GM23248 (cell line): ENCODE measurements at regions not wholly inside any gene's neighbourhood (a gene's known extent, or its start where the extent isn't known, plus 50 kb on each side); places are given as distances from the start of the nearest gene placed in this dataset.

ENCODE experiments used
- DNase-seq: peaks from one replicate; pipeline ENCODE4 v3.0.0-alpha.2; 2015
- H2AFZ ChIP-seq: fragments of 200-600 bp; sonication (generic); 2 replicates; pipeline ENCODE4 v1.6.1; 2016; ENCODE audit warnings: antibody characterized with exemption
- H3F3A ChIP-seq: fragments of 200-600 bp; sonication (generic); 2 replicates; pipeline ENCODE4 v1.6.1; 2016; ENCODE audit warnings: mild to moderate bottlenecking, antibody characterized with exemption, mixed run types; ENCODE audit not compliant: insufficient read depth
- H3K27ac ChIP-seq: fragments of 200-600 bp; sonication (generic); 2 replicates; pipeline ENCODE4 v1.5.1; 2016; ENCODE audit warnings: mild to moderate bottlenecking
- H3K27me3 ChIP-seq: fragments of 200-600 bp; sonication (generic); replicated peaks from 2 replicates; pipeline ENCODE4 v1.6.1; 2016; ENCODE audit warnings: mild to moderate bottlenecking; ENCODE audit not compliant: insufficient read depth
- H3K36me3 ChIP-seq: fragments of 200-600 bp; sonication (generic); 2 replicates; pipeline ENCODE4 v1.6.1; 2016; ENCODE audit warnings: low read depth, mild to moderate bottlenecking
- H3K4me1 ChIP-seq: fragments of 200-600 bp; sonication (generic); 2 replicates; pipeline ENCODE4 v1.6.1; 2016; ENCODE audit warnings: mild to moderate bottlenecking; ENCODE audit not compliant: insufficient read depth
- H3K4me2 ChIP-seq: fragments of 200-600 bp; sonication (generic); one replicate; pipeline ENCODE4 v1.6.1; 2016; ENCODE audit warnings: mild to moderate bottlenecking; ENCODE audit not compliant: unreplicated experiment
- H3K4me3 ChIP-seq: fragments of 200-600 bp; sonication (generic); 2 replicates; pipeline ENCODE4 v1.5.1; 2016; ENCODE audit warnings: mild to moderate bottlenecking
- H3K79me2 ChIP-seq: fragments of 200-600 bp; sonication (generic); 2 replicates; pipeline ENCODE4 v1.6.1; 2016; ENCODE audit warnings: mild to moderate bottlenecking; ENCODE audit not compliant: insufficient read depth
- H3K9ac ChIP-seq: fragments of 200-600 bp; sonication (generic); 2 replicates; pipeline ENCODE4 v1.6.1; 2016; ENCODE audit warnings: mild to moderate bottlenecking
- H3K9me2 ChIP-seq: fragments of 200-600 bp; sonication (generic); 2 replicates; pipeline ENCODE4 v1.6.1; 2016; ENCODE audit warnings: mixed run types, mild to moderate bottlenecking, moderate library complexity; ENCODE audit not compliant: insufficient read depth
- H3K9me3 ChIP-seq: fragments of 200-600 bp; sonication (generic); one replicate; pipeline ENCODE4 v1.6.1; 2017; ENCODE audit warnings: low read depth
- H4K20me1 ChIP-seq: fragments of 200-600 bp; sonication (generic); 2 replicates; pipeline ENCODE4 v1.6.0; 2016; ENCODE audit not compliant: insufficient read depth
- EZH2 ChIP-seq: fragments of 200-600 bp; sonication (generic); IDR thresholded peaks from 2 replicates; pipeline ENCODE4 v1.6.1; 2018; ENCODE audit warnings: antibody characterized with exemption, mild to moderate bottlenecking; ENCODE audit not compliant: insufficient read depth, poor library complexity, severe bottlenecking
- EZH2phosphoT487 ChIP-seq: fragments of 200-600 bp; sonication (generic); IDR thresholded peaks from 2 replicates; pipeline ENCODE4 v1.6.1; 2018; ENCODE audit warnings: antibody characterized with exemption, moderate library complexity, mild to moderate bottlenecking, low read depth; ENCODE audit not compliant: insufficient read depth
- WGBS, 2 experiments: methylation state at CpG; one replicate each; pipeline ENCODE4 v1.1.6; 2015 to 2017; ENCODE audit warnings: low lambda C conversion rate in 2 of 2, low coverage in 1 of 2; ENCODE audit errors: missing lambda C conversion rate in 2 of 2; 5-methylcytosine and 5-hydroxymethylcytosine counted together
- in situ Hi-C: fragments of 300-500 bp; cut with MboI; formaldehyde crosslinking; loops from 2 replicates; pipeline ENCODE4 v1.15.0; 2020

- no peaks in the 10 kb centered on the region for H3F3A ChIP-seq
- no peaks in the 10 kb centered on the region for H4K20me1 ChIP-seq
- no peak overlapping the region for H2AFZ ChIP-seq
- no peaks in the 10 kb centered on the region for H3K36me3 ChIP-seq
- no peaks in the 10 kb centered on the region for H3K9me3 ChIP-seq
- H3K9me2 ChIP-seq, result no peaks in the 10 kb centered on the region
- no peak for DNase-seq
- no peak overlapping the region for H3K27ac ChIP-seq
- no peaks in the 10 kb centered on the region for H3K27me3 ChIP-seq
- no peak overlapping the region for H3K4me3 ChIP-seq
- no peaks in the 10 kb centered on the region for H3K4me1 ChIP-seq
- WGBS, 2 experiments, result 51 to 57% methylated on average over 4 of the region's 4 CpGs
- H3K79me2 ChIP-seq, result no peaks in the 10 kb centered on the region
- TF ChIP-seq EZH2phosphoT487, result no peak
- TF ChIP-seq EZH2, result no peak
- no peak overlapping the region for H3K9ac ChIP-seq
- no peak overlapping the region for H3K4me2 ChIP-seq
- in situ Hi-C loops, result no loop called here
Measured at GRCh38 chr1:103362348-103363007, 163.0 kb upstream of the RNPC3 start.

DNA sequence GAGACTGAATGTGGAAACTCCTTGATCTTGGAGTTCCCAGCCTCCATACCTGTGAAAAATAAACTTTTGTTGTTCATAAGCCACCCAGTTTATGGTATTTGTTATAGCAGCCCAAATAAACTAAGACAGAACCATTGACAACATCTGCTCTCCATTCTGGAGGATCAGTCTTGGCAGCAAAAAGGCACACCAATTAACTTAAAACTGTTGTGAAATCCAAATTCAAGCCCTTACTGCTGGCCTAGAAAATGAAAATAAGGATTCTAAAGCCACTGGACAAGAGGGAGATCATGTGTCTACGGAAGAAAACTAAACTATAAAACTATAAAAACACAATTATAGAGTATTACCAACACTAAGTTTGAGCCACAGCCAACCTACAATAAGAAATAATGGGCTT, 172.1 kb upstream of the RNPC3 start:
- Histone ChIP-seq H3K9ac (no peak overlapping the region), H3K9me3 (no peaks in the 10 kb centered on the region), H3F3A (no peaks in the 10 kb centered on the region), H3K79me2 (no peaks in the 10 kb centered on the region), H4K20me1 (no peaks in the 10 kb centered on the region), H3K27ac (no peak overlapping the region), H3K9me2 (no peaks in the 10 kb centered on the region), H3K36me3 (no peaks in the 10 kb centered on the region), H3K4me2 (no peak overlapping the region), H3K4me1 (no peaks in the 10 kb centered on the region), H3K27me3 (no peaks in the 10 kb centered on the region), H2AFZ (no peak overlapping the region), H3K4me3 (no peak overlapping the region)
- TF ChIP-seq EZH2phosphoT487 (no peak), EZH2 (no peak)
- in situ Hi-C loops, result no loop called here
- no peak for DNase-seq
- 0% methylated on average over 1 of the region's 1 CpG for WGBS, 2 experiments

GRCh38 chr1:103348136-103348535, 177.4 kb upstream of the RNPC3 start:
- Histone ChIP-seq H2AFZ (no peak overlapping the region), H3K9ac (no peak overlapping the region), H3K27me3 (no peaks in the 10 kb centered on the region), H3K27ac (no peak overlapping the region), H4K20me1 (no peaks in the 10 kb centered on the region), H3K36me3 (no peaks in the 10 kb centered on the region), H3F3A (no peaks in the 10 kb centered on the region), H3K4me3 (no peak overlapping the region), H3K4me2 (no peak overlapping the region), H3K4me1 (no peaks in the 10 kb centered on the region), H3K9me2 (no peaks in the 10 kb centered on the region), H3K9me3 (no peaks in the 10 kb centered on the region), H3K79me2 (no peaks in the 10 kb centered on the region)
- in situ Hi-C loops, result no loop called here
- TF ChIP-seq EZH2, result no peak
- no peak for TF ChIP-seq EZH2phosphoT487
- 10 to 20% methylated on average over 1 of the region's 1 CpG for WGBS, 2 experiments
- DNase-seq, result no peak

- Histone ChIP-seq H3K9ac (no peak overlapping the region), H3K27me3 (no peaks in the 10 kb centered on the region), H3K36me3 (no peaks in the 10 kb centered on the region), H3F3A (no peaks in the 10 kb centered on the region), H3K79me2 (no peaks in the 10 kb centered on the region), H2AFZ (no peak overlapping the region), H3K9me2 (no peaks in the 10 kb centered on the region), H3K9me3 (no peaks in the 10 kb centered on the region), H3K27ac (no peak overlapping the region), H3K4me3 (no peak overlapping the region), H4K20me1 (no peaks in the 10 kb centered on the region), H3K4me2 (no peak overlapping the region), H3K4me1 (no peaks in the 10 kb centered on the region)
- in situ Hi-C loops, result no loop called here
- DNase-seq, result no peak
- 27 to 31% methylated on average over 3 of the region's 3 CpGs for WGBS, 2 experiments
- TF ChIP-seq EZH2phosphoT487, result no peak
- TF ChIP-seq EZH2, result no peak
Measured at GRCh38 chr1:103344930-103345329, 180.6 kb upstream of the RNPC3 start.
